ENCODE measurements at regions not wholly inside any gene's neighbourhood (a gene's known extent, or its start where the extent isn't known, plus 50 kb on each side); places are given as distances from the start of the nearest gene placed in this dataset.

GRCh38 chr1:30265127-30266070 is 458.0 kb downstream of the MATN1 start:
- no peak overlapping the region for H3K4me2 ChIP-seq (ENCODE audit: low read depth, low read length, poor library complexity, severe bottlenecking)
- no peaks in the 10 kb centered on the region for H3F3A ChIP-seq (ENCODE audit: low read depth)
- no peaks in the 10 kb centered on the region for H3K4me1 ChIP-seq (ENCODE audit: insufficient read depth, low read length, poor library complexity, severe bottlenecking)
- no peak overlapping the region for H2AFZ ChIP-seq (ENCODE audit: low read length)
- no peak overlapping the region for H3K4me3 ChIP-seq (ENCODE audit: low read length, poor library complexity, severe bottlenecking)
- no peaks in the 10 kb centered on the region for H3K36me3 ChIP-seq (ENCODE audit: insufficient read depth, low read length)
- peaks cover 4% of the 10 kb centered on the region; the same call in 1 of the 2 replicates for H3K9me3 ChIP-seq (ENCODE audit: insufficient read depth, low read depth, low read length)
- no peaks in the 10 kb centered on the region for H3K9me2 ChIP-seq (replicated peaks; ENCODE audit: low read depth, low read length)
- H3K79me2 ChIP-seq (ENCODE audit: insufficient read depth, low read length) = no peaks in the 10 kb centered on the region
- no peaks in the 10 kb centered on the region for H4K20me1 ChIP-seq (ENCODE audit: insufficient read depth, low read length, poor library complexity, severe bottlenecking)
- no peak for TF ChIP-seq EZH2phosphoT487 (IDR thresholded peaks at IDR 0.05; ENCODE audit: borderline replicate concordance)
- no peaks in the 10 kb centered on the region for H3K27me3 ChIP-seq (ENCODE audit: insufficient read depth, low read length, poor library complexity, severe bottlenecking)
- H3K9ac ChIP-seq (ENCODE audit: low read depth, low read length, poor library complexity, severe bottlenecking) = no peak overlapping the region

- no peaks in the 10 kb centered on the region for H3K36me3 ChIP-seq (ENCODE audit: insufficient read depth, low read length)
- H3K4me2 ChIP-seq (ENCODE audit: low read depth, low read length, poor library complexity, severe bottlenecking) = no peak overlapping the region
- H3K9ac ChIP-seq (ENCODE audit: low read depth, low read length, poor library complexity, severe bottlenecking) = no peak overlapping the region
- no peaks in the 10 kb centered on the region for H4K20me1 ChIP-seq (ENCODE audit: insufficient read depth, low read length, poor library complexity, severe bottlenecking)
- TF ChIP-seq EZH2phosphoT487 (IDR thresholded peaks at IDR 0.05; ENCODE audit: borderline replicate concordance) = no peak
- TF ChIP-seq CTCF (conservative IDR thresholded peaks at IDR 0.05; ENCODE audit: low read length) = no peak
- H3K9me3 ChIP-seq (ENCODE audit: insufficient read depth, low read depth, low read length) = peaks cover 4% of the 10 kb centered on the region; the same call in 1 of the 2 replicates
- H3K4me1 ChIP-seq (ENCODE audit: insufficient read depth, low read length, poor library complexity, severe bottlenecking) = no peaks in the 10 kb centered on the region
- H3F3A ChIP-seq (ENCODE audit: low read depth) = no peaks in the 10 kb centered on the region
- no peaks in the 10 kb centered on the region for H3K9me2 ChIP-seq (replicated peaks; ENCODE audit: low read depth, low read length)
- no peak overlapping the region for H2AFZ ChIP-seq (ENCODE audit: low read length)
- H3K79me2 ChIP-seq (ENCODE audit: insufficient read depth, low read length) = no peaks in the 10 kb centered on the region
- no peak overlapping the region for H3K4me3 ChIP-seq (ENCODE audit: low read length, poor library complexity, severe bottlenecking)
- no peaks in the 10 kb centered on the region for H3K27me3 ChIP-seq (ENCODE audit: insufficient read depth, low read length, poor library complexity, severe bottlenecking)
Measured at GRCh38 chr1:30264672-30265025, 458.7 kb downstream of the MATN1 start.

GRCh38 chr1:30263888-30264671 is 459.3 kb downstream of the MATN1 start:
- TF ChIP-seq CTCF (conservative IDR thresholded peaks at IDR 0.05; ENCODE audit: low read length) (no peak), EZH2phosphoT487 (IDR thresholded peaks at IDR 0.05; ENCODE audit: borderline replicate concordance) (no peak)

More at GRCh38 chr1:30263888-30264671, 459.3 kb downstream of the MATN1 start:
- Histone ChIP-seq H3K4me1 (ENCODE audit: insufficient read depth, low read length, poor library complexity, severe bottlenecking) (no peaks in the 10 kb centered on the region), H3F3A (ENCODE audit: low read depth) (no peaks in the 10 kb centered on the region), H3K4me2 (ENCODE audit: low read depth, low read length, poor library complexity, severe bottlenecking) (no peak overlapping the region), H3K9me2 (replicated peaks; ENCODE audit: low read depth, low read length) (no peaks in the 10 kb centered on the region), H3K9me3 (ENCODE audit: insufficient read depth, low read depth, low read length) (peaks cover 4% of the 10 kb centered on the region; the same call in 1 of the 2 replicates), H3K79me2 (ENCODE audit: insufficient read depth, low read length) (no peaks in the 10 kb centered on the region), H2AFZ (ENCODE audit: low read length) (no peak overlapping the region), H3K9ac (ENCODE audit: low read depth, low read length, poor library complexity, severe bottlenecking) (no peak overlapping the region), H3K4me3 (ENCODE audit: low read length, poor library complexity, severe bottlenecking) (no peak overlapping the region), H3K27me3 (ENCODE audit: insufficient read depth, low read length, poor library complexity, severe bottlenecking) (no peaks in the 10 kb centered on the region), H4K20me1 (ENCODE audit: insufficient read depth, low read length, poor library complexity, severe bottlenecking) (no peaks in the 10 kb centered on the region), H3K36me3 (ENCODE audit: insufficient read depth, low read length) (no peaks in the 10 kb centered on the region)
